ENCODE measurements at regions not wholly inside any gene's neighbourhood (a gene's known extent, or its start where the extent isn't known, plus 50 kb on each side); places are given as distances from the start of the nearest gene placed in this dataset.

DNA sequence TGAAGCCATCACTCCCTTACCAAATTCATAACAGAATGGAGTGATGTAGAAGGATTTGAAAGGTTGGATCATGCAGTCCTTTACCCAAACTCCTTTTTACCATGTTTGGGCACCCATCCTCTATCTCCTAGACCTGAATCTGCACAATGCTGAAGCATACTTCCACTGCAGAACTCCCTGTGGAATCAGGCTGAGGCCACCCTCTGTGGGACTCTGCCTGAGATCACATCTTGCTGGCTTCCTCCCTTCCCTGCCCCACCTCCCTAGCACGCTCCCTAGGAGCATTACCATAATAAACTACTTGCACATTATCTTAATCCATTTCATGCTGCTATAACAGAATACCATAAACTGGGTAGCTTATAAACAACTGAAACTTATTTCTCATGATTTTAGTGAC is 68.4 kb upstream of the VSTM2B start:
- Histone ChIP-seq H3K4me3 (no peak overlapping the region), H3K27ac (no peak overlapping the region), H3K9me3 (no peaks in the 10 kb centered on the region), H3K4me1 (no peaks in the 10 kb centered on the region), H3K27me3 (no peaks in the 10 kb centered on the region), H3K36me3 (no peaks in the 10 kb centered on the region)
- DNase-seq (ENCODE audit: low spot score), result no peak
- TF ChIP-seq, protein P1, sequence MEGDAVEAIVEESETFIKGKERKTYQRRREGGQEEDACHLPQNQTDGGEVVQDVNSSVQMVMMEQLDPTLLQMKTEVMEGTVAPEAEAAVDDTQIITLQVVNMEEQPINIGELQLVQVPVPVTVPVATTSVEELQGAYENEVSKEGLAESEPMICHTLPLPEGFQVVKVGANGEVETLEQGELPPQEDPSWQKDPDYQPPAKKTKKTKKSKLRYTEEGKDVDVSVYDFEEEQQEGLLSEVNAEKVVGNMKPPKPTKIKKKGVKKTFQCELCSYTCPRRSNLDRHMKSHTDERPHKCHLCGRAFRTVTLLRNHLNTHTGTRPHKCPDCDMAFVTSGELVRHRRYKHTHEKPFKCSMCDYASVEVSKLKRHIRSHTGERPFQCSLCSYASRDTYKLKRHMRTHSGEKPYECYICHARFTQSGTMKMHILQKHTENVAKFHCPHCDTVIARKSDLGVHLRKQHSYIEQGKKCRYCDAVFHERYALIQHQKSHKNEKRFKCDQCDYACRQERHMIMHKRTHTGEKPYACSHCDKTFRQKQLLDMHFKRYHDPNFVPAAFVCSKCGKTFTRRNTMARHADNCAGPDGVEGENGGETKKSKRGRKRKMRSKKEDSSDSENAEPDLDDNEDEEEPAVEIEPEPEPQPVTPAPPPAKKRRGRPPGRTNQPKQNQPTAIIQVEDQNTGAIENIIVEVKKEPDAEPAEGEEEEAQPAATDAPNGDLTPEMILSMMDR (IDR thresholded peaks at IDR 0.05), result no peak

DNA sequence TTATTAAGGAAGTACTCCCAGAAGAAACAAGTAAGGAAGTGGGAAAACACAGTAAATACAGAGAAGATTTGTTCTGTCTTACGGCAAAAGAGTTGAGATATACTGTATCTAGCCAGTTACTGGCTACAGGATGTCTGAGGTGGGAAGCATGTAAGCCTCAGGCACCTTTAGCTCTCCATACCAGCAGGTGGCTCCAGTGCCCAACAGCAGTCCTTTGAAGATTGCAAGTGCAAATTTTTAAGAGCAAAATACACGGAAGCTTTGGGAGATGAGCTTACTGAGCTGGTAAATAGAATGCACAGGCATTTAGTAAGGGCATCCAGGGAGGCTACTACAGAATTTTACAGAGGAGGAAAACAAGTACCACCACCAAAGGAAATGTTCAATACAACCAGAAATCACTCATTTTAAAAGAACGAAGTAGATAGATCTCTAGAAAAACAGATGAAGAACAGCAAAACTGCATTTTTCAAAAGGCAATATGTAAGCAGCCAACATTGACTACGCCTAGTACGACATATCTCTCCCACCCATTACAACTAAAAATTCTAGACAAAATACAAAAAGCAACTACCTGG is 57.9 kb upstream of the VSTM2B start:
- Histone ChIP-seq H3K36me3 (no peaks in the 10 kb centered on the region), H3K9me3 (peaks cover 0 to 16% of the 10 kb centered on the region in 2 donors), H3K4me3 (no peak overlapping the region), H3K27ac (no peak overlapping the region), H3K4me1 (no peaks in the 10 kb centered on the region), H3K27me3 (no peaks in the 10 kb centered on the region)
- no peak for DNase-seq (ENCODE audit: low spot score)
- TF ChIP-seq, protein P1 (IDR thresholded peaks at IDR 0.05), result peak in 1 of 2 donors; percentile 13

DNA sequence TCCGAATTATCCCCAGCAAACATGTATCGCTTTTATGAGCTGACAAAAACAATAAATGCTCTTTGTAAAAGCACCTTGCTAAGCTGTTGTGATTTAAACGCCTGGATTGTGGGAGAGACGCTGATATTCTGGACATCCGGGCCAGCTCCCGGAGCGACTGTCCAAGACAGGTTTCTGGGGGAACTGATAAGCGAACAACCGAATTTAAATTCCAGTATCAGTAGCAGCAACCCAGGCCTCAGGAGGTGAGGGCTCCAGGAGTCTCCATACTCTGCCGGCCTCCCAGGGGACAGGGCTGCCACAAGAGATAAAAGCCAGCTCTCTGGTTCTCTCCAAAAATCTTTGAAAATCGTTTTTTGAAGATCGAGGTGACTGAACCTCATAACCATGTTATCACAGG is 50.3 kb upstream of the VSTM2B start:
- H3K36me3 ChIP-seq, result no peaks in the 10 kb centered on the region
- no peak overlapping the region for H3K4me3 ChIP-seq
- no peak for DNase-seq (ENCODE audit: low spot score)
- H3K27me3 ChIP-seq, result no peaks in the 10 kb centered on the region
- no peaks in the 10 kb centered on the region for H3K9me3 ChIP-seq
- no peaks in the 10 kb centered on the region for H3K4me1 ChIP-seq
- TF ChIP-seq, protein P1 (IDR thresholded peaks at IDR 0.05), result no peak
- no peak overlapping the region for H3K27ac ChIP-seq
